ENCODE measurements at regions not wholly inside any gene's neighbourhood (a gene's known extent, or its start where the extent isn't known, plus 50 kb on each side); places are given as distances from the start of the nearest gene placed in this dataset.
A peak's percentile ranks its signal among the peaks of the same experiment; 100 is the strongest.

- peaks cover 17% of the 10 kb centered on the region for H3K4me1 ChIP-seq (ENCODE audit: insufficient read depth)
- no peaks in the 10 kb centered on the region for H3K9me2 ChIP-seq (ENCODE audit: insufficient read depth)
- no peaks in the 10 kb centered on the region for H4K20me1 ChIP-seq (replicated peaks; ENCODE audit: insufficient read depth)
- no peaks in the 10 kb centered on the region for H3K36me3 Mint-ChIP-seq (ENCODE audit: low read depth)
- no peaks in the 10 kb centered on the region for H3K27me3 Mint-ChIP-seq (ENCODE audit: insufficient read depth, low read depth, poor library complexity)
- peak overlapping the region; percentile 73 for H3K4me2 ChIP-seq
- DNase-seq (ENCODE audit: low spot score) (no peak), ATAC-seq (no peak)
- H3K27ac Mint-ChIP-seq = no peak overlapping the region
- H3K9me3 Mint-ChIP-seq = no peaks in the 10 kb centered on the region
- H3K27ac ChIP-seq (ENCODE audit: low read depth) = no peak overlapping the region
- no peaks in the 10 kb centered on the region for H3K36me3 ChIP-seq (ENCODE audit: insufficient read depth)
- no peak overlapping the region for H2AFZ ChIP-seq
- no peak overlapping the region for H3K4me3 Mint-ChIP-seq
- peaks cover 5% of the 10 kb centered on the region for H3K4me1 Mint-ChIP-seq
- no peaks in the 10 kb centered on the region for H3K79me2 ChIP-seq (replicated peaks; ENCODE audit: insufficient read depth)
- no peak overlapping the region for H3K4me3 ChIP-seq
- no peaks in the 10 kb centered on the region for H3F3A ChIP-seq (replicated peaks; ENCODE audit: low read depth)
- no peaks in the 10 kb centered on the region for H3K27me3 ChIP-seq (ENCODE audit: insufficient read depth)
- TF ChIP-seq, protein P1, sequence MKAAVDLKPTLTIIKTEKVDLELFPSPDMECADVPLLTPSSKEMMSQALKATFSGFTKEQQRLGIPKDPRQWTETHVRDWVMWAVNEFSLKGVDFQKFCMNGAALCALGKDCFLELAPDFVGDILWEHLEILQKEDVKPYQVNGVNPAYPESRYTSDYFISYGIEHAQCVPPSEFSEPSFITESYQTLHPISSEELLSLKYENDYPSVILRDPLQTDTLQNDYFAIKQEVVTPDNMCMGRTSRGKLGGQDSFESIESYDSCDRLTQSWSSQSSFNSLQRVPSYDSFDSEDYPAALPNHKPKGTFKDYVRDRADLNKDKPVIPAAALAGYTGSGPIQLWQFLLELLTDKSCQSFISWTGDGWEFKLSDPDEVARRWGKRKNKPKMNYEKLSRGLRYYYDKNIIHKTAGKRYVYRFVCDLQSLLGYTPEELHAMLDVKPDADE (IDR thresholded peaks at IDR 0.05) = no peak
- no peak for TF ChIP-seq EZH2 (IDR thresholded peaks at IDR 0.05; ENCODE audit: low read depth, unreplicated experiment)
- TF ChIP-seq, protein P2, sequence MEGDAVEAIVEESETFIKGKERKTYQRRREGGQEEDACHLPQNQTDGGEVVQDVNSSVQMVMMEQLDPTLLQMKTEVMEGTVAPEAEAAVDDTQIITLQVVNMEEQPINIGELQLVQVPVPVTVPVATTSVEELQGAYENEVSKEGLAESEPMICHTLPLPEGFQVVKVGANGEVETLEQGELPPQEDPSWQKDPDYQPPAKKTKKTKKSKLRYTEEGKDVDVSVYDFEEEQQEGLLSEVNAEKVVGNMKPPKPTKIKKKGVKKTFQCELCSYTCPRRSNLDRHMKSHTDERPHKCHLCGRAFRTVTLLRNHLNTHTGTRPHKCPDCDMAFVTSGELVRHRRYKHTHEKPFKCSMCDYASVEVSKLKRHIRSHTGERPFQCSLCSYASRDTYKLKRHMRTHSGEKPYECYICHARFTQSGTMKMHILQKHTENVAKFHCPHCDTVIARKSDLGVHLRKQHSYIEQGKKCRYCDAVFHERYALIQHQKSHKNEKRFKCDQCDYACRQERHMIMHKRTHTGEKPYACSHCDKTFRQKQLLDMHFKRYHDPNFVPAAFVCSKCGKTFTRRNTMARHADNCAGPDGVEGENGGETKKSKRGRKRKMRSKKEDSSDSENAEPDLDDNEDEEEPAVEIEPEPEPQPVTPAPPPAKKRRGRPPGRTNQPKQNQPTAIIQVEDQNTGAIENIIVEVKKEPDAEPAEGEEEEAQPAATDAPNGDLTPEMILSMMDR (conservative IDR thresholded peaks at IDR 0.05; ENCODE audit: low read depth in 2 of 2) = no peak
- no peak for TF ChIP-seq ZNF114 (CRISPR knock-in tag; IDR thresholded peaks at IDR 0.05)
- no peak for TF ChIP-seq CREB1 (CRISPR knock-in tag; IDR thresholded peaks at IDR 0.05; ENCODE audit: low read depth)
- no peak for TF ChIP-seq ZNF462 (CRISPR knock-in tag; IDR thresholded peaks at IDR 0.05)
- no peak for TF ChIP-seq EZH2phosphoT487 (IDR thresholded peaks at IDR 0.05; ENCODE audit: unreplicated experiment)
- no peak for TF ChIP-seq STAT1 (IDR thresholded peaks at IDR 0.05; ENCODE audit: unreplicated experiment)
- TF ChIP-seq ZNF331 (CRISPR knock-in tag; IDR thresholded peaks at IDR 0.05; ENCODE audit: low read depth) = no peak
- TF ChIP-seq, protein P3, sequence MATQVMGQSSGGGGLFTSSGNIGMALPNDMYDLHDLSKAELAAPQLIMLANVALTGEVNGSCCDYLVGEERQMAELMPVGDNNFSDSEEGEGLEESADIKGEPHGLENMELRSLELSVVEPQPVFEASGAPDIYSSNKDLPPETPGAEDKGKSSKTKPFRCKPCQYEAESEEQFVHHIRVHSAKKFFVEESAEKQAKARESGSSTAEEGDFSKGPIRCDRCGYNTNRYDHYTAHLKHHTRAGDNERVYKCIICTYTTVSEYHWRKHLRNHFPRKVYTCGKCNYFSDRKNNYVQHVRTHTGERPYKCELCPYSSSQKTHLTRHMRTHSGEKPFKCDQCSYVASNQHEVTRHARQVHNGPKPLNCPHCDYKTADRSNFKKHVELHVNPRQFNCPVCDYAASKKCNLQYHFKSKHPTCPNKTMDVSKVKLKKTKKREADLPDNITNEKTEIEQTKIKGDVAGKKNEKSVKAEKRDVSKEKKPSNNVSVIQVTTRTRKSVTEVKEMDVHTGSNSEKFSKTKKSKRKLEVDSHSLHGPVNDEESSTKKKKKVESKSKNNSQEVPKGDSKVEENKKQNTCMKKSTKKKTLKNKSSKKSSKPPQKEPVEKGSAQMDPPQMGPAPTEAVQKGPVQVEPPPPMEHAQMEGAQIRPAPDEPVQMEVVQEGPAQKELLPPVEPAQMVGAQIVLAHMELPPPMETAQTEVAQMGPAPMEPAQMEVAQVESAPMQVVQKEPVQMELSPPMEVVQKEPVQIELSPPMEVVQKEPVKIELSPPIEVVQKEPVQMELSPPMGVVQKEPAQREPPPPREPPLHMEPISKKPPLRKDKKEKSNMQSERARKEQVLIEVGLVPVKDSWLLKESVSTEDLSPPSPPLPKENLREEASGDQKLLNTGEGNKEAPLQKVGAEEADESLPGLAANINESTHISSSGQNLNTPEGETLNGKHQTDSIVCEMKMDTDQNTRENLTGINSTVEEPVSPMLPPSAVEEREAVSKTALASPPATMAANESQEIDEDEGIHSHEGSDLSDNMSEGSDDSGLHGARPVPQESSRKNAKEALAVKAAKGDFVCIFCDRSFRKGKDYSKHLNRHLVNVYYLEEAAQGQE (IDR thresholded peaks at IDR 0.05; ENCODE audit: unreplicated experiment) = no peak
- no peak for TF ChIP-seq JUNB (IDR thresholded peaks at IDR 0.05; ENCODE audit: unreplicated experiment)
- TF ChIP-seq POLR2AphosphoS5 (IDR thresholded peaks at IDR 0.05; ENCODE audit: low read depth) = no peak
- TF ChIP-seq NANOG (IDR thresholded peaks at IDR 0.05; ENCODE audit: borderline replicate concordance) = no peak
Observed at GRCh38 chr2:138093455-138093854, 129.2 kb downstream of the HNMT start.

All from GM23338 (cell line).